M059J (cell line): ENCODE measurements at regions not wholly inside any gene's neighbourhood (a gene's known extent, or its start where the extent isn't known, plus 50 kb on each side); places are given as distances from the start of the nearest gene placed in this dataset.

ENCODE experiments used
- DNase-seq: peaks from one replicate; pipeline ENCODE4 v3.0.0-alpha.2; 2012; ENCODE audit warnings: low read depth

DNA sequence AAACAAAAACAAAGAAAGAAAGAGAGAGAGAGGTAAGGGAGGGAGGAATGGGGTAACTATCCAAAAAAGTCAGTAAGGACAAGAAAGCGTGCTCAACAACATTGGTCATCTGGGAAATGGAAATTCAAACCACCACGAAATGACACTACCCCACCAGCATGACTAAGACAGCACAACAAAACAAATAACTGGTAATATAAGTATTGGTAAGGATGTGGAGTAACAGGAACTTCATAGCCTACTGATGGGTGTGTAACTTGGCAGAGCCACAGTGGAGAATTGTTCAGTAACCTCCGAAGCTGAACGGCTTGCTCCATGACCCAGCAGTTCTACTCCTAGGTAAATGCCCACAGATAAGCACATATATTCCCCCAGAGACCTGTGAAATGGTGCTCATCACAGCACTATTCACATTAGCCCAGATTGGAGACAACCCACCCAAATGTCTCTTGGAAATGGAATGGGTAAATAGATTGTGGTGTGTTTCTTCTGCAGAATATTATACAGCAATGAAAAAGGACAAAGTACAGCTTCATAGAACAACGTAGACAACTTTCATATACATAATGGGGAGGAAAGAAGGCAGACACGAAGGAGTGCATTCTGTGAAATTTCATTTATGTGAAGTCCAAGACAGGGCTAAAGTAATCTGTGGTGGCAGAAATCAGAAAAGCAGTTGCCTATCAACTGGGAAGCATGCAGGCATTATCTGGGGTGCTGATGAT, 95.5 kb upstream of the ATP6AP2 start:
- DNase-seq: no peak

DNA sequence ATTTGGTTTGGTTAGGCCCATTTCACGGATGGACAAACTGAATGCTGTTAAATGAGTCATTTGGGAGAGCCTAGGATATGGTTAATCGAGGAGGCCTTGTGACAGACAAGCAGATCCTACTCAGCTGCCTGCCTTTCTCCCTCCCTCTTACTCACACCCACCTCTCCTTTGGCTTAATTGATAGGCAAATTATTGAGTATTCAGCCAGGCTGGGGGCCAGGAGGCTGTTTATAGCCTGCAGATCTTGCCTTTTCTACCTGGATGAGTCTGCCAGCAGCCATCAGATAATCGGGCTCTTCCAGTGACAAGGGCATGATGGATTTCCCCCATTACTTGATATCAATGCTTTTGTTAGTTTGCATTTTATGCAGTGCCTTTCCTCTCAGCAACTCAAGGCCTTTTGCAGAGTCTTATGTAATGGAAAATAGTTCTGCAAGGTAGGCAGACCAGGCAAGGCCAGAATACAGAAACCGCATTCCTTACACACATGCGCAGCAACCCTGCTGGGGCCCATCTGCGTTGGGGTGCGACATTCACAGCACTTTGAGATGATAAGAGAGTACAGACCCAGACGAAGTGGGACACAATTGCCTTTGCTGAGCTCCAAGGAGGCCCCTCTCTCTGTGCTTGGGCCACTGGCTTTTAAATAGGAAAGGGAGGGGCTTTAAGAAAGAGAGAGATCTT, 96.2 kb upstream of the ATP6AP2 start:
- no peak for DNase-seq

DNA sequence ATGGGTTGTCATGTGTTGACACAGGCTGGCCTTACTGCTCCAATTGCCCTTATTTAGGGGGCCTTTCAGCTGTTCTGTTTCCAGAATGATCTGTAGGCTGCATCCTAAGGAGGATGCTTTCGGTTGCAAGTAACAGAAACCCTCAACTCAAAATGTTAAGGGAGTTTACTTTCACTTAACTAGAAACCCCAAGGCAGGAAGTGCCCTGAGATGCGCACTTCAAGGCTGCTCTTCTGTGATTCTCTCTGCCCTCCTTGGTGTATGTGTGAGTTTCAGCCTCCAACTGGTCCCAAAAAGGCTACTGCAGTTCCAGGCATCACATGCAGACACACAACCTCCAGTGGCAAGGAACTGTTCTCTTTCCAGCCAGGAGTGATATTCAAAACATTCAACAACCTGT, 97.3 kb upstream of the ATP6AP2 start:
- no peak for DNase-seq

DNA sequence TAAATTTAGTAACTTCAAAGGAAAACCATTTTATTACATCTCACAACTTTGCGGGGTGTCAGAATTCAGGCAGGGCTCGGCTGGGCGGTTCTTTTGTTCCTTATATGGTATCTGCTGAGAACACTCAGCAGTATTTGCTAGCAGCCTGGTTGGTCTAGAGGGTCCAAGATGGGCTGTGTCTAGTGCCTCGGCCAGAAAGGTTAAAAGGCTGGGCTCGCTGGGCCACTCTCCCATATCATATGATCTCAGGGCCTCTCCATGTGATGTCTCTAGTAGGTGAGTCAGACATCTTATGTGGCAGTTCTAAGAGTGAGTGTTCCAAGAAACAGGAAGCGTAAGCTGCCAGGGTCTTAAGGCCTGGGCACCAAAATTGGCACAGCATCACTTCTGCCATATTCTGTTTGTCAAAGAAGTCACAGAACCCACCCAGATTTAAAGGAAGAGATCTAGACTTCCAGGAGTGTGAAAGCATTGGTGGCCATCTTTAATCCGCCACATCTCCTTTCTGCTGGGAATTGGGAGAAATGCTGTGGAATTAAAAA, 100.9 kb upstream of the ATP6AP2 start:
- DNase-seq: peak; percentile 42

DNA sequence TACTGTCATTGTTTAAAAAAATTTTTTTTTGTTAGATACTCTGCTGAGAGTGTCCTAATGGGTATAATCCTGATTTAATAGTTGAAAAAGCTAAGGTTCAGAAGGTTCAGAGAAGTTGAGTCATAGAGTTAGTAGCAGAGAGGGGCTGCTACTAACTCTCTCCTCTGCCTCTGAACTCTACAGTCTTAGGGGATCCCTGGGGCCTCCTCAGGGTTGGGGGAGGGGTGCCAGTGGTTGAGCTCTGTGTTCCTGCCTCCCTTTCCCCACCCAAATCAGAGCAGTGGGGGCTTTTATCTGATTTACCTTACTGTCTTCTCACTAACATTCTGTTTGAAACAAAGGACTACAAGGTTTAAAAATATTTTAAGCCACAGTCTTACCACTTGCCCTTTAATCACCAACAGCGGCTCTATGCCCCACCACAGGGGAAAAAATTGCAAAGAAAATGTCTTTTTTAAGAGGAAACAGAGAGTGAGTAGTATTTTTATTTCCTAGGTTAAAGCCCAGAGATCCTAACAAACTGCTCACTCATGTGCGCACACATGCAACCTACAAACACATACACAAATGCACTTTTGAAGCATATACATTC, 102.2 kb upstream of the ATP6AP2 start:
- no peak for DNase-seq

DNA sequence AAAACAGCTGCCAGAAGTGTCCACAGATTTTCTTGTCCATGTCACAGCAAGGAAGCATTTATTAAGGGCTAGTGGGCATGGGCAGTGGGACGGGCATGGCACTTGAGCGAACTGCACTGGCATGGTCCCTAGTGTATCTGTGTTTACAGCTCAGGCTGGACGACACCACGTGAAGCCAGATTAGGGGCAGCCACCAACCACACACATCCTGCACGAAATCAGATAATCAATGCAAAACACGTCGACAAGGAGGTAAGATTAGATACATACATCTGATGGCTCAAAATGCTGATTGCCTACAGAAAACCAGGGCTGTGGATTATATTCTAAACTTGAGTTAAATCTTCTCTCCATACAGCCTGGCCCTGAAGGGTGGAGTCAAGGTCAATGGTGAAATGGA, 103.8 kb upstream of the ATP6AP2 start:
- DNase-seq: no peak

DNA sequence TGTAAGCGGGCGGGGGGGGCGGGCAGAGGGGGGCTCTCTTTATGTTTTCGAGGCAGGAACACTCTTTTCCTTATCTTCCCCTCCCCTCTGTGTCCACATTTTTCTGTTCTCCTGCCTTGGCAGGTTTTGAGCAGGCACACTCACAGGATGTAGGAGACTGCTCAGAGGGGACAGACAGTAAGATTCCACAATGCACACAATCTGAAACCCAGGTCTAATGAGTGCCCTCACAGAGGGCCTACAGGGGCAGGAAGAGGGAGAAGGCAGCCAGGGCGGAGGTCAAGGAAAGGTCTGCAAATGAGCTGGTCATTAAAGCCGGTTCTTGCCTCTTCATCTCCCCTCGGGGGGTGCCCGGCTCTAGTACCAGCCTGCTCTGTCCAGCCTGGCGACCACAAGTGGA, 106.1 kb upstream of the ATP6AP2 start:
- no peak for DNase-seq

DNA sequence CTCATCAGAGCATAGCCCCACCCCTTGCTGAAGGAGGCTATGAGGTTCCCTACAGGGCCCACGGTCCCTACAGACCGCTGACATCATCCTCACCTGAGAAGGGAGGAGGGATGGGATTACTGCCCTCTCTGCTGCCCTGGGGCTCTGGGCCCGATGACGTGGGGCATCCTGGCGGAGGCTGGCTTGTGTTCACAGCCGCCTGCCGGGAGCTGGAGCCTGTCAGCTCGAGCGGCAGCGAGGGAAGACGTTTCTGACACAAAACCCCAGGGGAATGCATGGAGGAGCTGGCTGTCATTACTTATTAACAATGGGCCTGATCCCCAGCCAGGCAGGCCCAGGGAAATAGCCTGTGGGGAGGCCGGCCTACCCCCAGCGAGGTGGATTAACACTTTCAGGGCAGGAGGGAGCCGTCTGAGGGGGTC, 106.6 kb upstream of the ATP6AP2 start:
- peak; percentile 70 for DNase-seq

DNA sequence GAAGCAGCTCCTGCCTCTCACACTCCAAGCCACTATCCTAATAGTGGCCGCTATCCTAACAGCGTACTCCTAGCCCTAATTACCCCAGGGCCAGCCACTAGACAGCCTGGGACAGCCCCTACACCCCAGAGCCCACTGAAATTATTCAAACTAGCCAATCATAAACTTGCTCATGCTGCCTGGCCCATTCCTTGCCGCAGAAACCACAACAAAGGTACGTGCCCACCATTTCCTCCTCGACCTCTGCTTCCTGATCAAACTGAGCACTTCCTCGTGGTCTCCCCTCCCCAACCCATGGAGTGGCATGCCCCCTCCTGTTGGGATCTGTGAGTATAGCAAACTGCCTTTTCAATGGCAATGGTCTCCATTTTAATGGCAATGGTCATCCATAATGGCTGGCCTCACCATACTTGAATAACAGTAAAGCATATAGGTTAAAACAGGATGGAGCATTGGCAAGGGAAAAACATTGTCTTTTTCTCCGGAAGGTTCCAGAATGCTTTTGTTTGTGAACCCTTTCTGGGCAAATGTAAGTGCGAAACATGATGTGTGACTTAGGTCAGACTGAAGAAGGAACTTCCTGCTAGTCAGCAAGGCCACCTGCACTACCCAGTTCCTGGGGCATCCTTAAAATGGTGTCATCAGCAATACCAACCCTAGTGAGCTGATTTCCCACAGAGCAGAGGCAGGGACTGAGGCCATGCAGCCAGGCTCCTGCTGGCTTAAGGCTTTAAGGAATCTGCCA, 107.1 kb upstream of the ATP6AP2 start:
- no peak for DNase-seq

DNA sequence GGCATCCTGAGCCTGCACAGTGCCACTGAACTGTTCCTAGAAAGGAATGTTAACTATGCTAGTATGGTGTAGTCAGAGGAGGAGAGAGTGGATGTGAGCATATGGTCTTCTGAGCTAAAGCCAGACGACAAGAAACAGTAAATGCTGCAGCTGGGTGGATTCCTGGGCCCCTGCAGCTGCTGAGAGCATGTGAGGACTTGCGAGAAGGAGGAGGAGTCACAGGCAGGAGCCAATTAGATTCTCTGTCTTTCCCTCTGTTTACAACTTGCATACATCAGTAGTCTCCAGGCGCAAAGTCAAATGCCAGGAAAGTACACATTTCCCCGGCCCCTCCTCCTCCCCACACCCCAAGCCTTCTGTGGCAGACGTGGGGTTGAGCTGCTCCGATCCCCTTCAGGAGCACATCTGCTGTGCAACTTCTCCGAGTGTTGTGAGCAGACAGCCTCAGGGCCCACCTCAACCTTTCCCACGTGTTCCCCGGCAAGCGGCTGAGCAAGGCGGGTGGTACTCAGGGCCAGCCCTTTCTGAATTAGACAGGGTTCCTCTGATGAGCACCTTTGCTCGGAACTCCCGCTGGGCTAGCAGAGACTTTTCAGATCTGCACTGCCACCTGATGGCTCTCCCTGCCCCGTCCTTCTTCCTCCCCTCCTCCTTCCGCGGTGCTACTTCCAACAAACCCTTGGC, 108.7 kb upstream of the ATP6AP2 start:
- DNase-seq: no peak

DNA sequence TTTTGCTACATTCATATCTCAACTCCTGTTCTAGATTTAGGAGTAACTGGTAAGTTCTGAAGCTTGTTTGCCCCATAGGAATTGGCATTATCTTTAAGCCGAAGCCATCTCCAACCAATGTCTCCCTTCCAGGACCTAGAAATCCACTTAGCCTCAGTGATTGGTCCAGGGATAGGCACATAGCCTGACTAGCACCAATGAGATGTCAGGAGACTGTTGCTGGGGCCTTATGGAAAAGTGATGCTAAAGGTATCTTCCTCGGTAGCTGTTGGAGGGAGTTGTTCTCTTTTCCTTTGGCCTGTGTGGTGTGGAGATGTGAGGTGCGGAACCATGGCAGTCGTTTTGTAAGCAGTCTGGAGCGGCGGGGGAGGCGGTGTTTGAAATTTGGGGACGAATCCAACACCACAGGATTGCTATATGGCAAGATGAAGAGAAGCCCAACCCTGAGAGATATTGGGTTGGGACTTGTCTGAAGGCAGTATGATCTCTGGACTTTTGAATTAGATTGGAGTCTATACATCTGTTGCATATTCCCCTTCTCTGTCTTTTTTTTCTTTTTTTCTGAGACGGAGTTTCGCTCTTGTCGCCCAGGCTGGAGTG, 109.8 kb upstream of the ATP6AP2 start:
- DNase-seq: no peak

DNA sequence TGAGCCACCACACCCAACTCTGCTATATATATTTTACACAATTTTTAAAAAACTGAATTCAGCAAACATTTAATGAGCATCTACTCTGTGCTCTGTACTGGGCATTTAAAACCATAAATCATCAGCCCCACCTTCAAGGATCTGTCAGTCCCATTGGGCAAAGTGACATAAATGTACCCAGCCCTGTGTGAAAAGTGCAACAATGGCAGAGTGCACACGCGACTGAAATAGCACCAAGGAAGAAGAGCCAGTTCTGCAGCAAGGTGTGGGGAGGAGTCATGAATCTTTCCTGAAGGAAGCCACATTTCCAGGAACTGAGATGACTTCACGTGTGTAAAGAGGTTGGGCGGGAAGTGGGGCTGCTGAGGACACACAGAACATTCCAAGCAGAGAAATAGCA, 111.5 kb upstream of the ATP6AP2 start:
- no peak for DNase-seq

DNA sequence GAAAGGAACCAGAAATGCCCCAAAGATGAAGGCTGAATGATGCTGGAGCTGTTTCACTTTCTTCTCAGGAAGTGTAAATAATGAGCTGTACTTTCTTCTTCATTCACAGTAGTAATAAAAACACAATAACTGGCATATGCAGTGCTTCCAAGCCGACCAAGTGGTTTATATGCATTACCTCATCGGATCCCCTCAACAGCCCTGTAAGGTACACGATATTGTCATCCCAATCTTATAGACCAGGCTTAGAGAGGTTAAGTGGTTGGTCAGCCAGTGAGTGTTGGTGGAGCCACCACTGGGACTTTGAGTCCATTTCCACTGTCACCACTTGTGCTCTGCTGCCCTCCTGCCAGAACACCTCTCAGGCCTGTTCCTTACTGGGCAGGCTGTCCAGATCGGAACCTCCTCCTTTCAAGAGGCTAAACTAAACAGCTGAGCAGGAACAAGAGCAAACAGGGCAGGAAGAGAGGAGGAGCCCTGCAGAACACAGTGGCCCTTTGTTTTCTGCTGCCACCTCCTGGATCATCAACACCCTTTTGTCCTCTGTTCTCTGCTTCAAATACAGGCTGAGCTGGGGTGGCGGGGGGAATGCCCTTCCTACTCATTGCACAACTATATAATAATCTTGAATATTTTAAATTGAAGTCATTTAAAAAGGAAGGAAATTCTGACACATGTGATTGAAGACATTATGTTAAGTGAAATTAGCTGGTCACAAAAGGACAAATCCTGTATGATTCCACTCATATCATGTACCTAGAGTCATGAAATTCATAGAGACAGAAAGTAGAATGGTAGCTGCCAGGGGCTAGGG, 112.5 kb upstream of the ATP6AP2 start:
- peak; percentile 60 for DNase-seq

DNA sequence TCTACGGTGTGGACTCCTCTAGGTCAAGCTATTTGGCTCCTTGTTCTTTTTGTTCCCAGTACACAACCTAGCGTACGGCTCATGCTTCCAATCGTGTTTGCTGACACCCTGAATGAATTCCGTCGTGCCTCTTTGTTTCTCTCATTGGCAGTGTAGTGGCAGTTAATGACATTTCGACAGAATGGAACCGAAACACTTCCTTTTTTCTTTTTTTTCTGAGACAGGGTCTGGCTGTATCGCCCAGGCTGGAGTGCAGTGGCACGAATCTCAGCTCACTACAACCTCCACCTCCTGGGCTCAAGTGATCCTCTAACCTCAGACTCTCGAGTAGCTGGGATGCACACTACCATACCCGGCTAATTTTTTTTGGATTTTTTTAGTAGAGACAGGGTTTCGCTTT, 113.3 kb upstream of the ATP6AP2 start:
- no peak for DNase-seq

DNA sequence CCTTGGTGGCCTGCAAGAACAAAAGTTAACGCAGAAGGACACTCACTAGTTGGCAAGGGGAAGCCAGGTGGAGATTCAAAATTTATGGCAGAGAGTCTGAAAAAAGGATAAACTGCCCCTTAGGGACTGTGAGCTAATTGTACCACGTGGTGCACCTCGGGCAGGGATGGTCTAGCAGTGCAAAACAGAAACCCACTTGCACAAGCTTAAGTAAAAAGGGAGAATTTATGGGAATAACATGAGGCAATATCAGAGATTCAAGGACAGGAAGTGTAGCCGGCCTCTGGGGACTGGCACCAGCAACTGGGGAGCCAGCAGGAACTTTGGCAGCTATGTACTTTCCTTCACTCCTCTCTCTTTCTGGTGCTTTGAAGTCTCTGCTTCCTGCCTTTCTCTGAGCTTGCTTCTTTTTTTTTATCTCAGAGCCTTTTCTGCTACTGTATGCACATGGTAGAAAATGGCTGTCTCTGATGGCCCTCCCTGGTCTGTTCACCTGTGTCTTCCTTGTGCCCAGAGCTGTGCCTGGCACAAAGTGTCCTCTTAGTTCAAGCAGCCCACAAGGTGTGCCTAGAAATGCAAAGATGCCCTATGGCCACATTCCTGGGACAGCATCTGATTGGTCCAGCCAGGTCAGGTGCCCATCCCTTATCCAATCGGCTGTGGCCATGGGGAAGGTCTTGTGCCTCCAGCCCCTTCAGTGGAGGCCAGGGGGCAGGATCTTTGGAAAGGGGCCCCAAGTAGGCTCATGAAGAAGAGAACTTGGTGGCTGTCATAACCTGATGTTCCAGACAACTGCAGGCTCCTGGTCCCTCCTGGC, 114.8 kb upstream of the ATP6AP2 start:
- no peak for DNase-seq

DNA sequence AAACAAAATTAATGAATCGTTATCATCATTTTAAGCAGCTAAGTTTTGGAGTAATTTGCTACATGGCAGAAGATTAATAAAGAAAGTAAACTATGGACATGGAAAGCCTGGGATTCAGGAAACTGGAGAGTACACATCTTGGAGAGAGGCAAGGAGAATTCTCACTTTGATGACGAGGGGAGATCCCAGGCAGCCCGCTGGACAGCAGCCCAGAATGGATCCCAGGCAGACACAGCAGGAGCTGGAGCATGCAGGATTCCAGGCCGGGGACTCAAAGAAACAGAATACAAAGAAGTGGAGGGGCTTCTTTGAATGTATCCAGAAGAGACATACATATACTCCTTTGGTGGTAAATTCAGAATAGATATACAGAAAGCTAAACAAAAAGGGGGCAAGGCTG, 118.0 kb upstream of the ATP6AP2 start:
- no peak for DNase-seq

DNA sequence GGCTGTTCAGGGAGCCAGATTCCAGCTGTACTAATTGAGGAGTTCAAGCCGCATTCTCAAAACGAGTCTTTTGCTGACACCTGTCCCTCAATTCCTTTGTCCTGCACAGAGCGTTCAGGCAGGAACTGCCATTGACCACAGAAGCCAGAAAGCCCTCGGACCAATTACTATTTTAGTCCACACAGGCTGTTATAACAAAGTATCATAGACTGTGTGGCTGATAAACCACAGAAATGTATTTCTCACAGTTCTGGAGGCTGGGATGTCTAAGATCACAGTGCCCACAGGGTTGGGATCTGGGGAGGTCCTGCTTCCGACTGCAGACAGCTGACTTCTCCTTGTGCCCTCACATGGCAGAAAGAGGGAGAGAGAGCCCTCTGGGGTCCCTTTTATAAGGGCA, 119.8 kb upstream of the ATP6AP2 start:
- no peak for DNase-seq

DNA sequence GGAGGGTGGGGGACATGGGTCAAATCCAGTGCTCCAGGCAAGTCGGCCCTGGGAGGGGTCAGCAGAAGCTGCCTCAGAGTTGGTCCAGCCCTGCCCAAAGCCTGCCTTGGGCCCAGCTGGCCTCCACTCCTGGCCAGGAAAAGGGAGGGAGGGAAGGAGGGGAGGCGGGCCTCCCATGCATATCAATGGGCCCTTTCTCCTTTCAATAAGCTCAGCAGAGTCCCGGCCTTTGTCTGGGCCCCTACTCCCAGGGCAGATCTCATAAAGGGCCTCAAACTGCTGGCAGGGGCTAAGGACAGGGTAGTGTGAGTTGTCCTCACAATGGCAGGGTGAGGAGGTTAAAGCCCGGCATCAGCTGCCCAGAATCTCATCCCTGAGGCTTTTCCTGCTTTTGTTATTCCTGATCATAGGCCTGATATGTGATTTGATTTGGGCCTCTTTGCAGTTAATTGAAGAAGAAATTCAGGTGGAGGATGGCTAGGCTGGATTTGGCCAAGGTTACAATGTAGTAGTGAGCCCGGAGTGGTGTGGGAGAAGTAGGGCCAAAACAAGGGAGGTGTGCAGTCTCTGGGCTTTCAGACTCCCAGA, 121.1 kb upstream of the ATP6AP2 start:
- no peak for DNase-seq

DNA sequence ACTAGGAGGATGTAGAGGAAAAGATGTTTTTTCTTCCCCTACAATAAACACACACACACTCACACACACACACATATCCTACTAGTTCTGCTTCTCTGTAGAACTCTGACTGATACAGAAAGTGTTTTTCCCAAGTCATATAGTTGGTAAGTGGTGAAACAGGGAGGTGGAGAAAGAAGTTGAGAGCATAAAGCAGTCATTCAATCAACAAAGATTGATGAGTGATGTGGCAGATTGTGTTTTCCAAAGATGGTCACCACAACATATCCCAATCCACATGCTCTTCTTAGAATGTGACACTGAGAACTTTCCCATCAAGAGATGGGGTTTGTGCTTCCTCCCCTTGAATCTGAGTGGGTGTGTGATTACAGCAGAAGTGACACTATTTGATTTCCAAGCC, 123.4 kb upstream of the ATP6AP2 start:
- no peak for DNase-seq
